CD4-positive, alpha-beta T cell treated with Interleukin-17A for 1 hour (primary cell): ENCODE measurements at regions not wholly inside any gene's neighbourhood (a gene's known extent, or its start where the extent isn't known, plus 50 kb on each side); places are given as distances from the start of the nearest gene placed in this dataset.
"Not testable (repeated sequence)": the region's sequence is repeated elsewhere in the genome, so short reads cannot be mapped to it uniquely, and the experiment has no call there.

Experiments
- DNase-seq: peaks from one replicate; pipeline ENCODE4 v3.0.0-alpha.2; 2020

DNA sequence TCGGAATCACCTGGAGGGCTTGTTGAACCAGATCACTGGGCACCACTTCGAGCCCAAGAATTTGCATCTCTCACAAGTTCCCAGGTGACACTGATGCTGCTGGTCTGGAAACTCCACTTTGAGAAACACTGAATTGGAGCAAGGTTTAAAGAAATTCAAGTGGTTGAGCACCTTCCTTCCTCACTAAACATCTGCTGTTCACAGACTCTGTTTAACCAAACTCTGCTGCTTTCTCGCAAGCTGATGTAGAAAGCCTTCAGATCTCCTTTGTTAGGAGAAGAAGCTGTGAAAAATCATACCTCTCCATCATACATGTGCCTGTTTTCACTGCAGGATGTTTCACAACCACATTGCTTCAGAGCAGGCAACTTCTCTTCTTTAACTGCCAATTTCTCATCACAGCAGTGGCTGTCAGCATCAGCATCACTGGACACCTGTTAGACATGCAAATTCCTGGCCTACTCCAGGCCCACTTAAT, 87.5 kb upstream of the TOP1 start:
- no peak for DNase-seq

DNA sequence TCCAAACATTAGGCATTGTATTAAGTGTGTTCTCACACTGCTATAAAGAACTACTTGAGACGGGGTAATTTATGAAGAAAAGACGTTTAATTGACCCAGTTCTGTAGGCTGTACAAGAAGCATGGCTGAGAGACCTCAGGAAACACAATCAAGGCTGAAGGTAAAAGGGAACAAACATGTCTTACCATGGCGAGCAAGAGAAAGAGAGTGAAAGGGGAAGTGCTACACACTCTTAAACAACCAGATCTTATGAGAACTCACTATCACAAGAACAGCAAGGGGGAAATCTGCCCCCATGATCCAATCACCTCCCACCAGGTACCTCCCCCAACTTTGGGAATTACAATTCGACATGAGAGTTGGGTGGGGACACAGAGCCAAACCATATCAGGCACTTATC, 86.6 kb upstream of the TOP1 start:
- no peak for DNase-seq

DNA sequence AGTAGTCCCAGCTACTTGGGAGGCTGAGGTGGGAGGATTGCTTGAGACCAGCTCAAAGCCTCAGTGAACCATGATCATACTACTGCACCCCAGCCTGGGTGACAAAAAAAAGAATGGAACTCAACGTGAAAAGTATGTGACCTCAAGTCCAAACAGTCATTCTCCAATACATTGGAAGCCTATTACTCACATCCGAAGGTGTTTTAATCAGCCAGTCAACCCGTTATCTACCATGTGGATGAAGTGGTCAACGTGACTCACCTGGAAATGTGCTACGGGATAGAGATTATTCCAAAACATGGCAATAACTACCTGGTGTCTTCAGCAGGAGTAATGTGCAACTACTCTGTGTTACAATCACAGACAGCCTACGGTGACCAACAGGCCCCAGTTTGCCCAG, 85.8 kb upstream of the TOP1 start:
- DNase-seq = no peak

DNA sequence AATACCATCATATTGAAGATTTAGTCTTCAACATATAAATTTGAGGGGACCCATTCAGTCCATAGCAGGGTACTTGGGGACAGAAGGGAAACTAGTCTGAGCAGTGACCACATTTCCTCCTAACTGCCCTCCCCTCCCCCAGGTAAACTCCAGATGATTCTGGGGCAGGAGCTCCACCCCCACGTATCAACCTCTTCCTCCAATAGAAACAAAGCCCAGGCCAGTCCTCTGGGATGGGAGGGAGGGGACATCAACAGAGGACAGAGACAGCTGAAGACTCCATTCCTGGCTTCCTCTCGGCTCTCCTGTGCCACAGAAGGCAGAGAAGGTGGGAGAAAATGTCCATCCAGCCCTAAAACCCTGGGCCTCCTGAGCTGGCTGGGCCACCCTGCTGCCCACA, 85.0 kb upstream of the TOP1 start:
- DNase-seq = no peak

DNA sequence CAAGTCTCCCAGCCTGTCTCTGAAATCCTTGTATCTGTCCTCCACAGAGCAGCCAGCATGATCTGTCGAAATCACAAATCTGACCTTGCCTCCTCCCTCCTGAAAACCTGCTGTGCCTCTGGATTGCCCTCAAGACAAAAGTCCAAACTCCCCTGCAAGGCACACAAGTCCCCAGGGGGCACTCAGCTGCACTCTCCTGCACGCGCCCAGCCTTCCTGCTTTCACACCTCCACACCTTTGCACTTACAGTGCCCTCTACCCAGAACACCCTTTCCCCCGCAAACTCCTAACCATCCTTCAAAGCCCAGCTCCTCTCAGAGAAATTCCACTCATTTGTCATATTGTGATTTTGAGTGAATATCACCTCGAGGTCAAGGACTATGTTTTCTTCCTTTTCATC, 83.4 kb upstream of the TOP1 start:
- no peak for DNase-seq

DNA sequence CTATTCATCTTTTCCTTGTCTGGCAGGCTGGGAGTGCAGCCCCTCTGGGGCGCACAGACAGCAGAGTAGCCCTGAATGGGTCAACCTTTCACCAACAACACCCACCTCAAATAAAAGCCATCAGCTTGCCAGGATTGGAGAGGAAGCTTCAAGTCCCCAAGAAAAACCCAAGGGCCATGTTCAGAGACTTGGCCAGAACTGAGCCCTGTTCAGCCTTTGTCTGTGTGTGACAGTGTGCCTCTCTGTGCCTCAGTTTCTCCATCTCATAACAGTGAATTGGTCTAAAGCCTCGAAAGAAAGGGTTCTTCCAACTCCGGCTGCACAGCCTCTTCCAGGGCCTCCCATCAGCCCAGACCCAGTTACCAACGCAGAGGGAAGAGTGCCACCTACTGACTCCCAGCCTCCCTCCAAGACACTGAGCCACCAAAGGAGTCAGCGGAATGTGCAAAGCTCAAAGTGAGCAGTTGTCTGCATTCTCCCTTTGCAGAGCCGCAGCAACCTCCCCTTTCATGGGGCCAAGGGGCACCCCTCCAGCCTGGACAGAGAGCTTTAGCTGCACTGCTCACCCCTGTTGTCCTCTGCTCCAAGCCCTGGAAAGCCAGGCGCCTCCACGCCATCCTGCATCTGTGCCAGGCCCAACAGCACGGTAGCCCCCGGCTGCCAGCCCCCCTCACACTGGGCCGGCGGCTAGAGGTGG, 82.7 kb upstream of the TOP1 start:
- DNase-seq = peak; percentile 16

DNA sequence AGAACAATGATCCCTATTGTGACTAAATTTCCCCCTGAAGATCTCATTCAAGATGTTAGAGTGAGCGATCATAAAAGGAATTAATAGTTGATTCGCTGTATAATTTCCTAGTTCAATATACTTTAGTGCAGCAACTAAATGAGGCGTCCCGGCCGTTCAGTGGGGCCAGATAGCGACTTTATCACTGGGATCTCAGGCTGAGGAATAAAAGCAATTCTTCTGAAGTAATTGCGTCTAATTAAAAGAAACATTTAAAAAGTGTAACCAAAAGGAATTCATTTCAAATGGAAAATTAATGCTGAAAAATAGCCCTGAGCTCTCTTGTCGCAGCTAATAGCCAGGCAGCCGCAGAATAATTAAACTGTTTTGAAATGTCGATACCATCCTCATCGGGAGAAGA, 82.2 kb upstream of the TOP1 start:
- no peak for DNase-seq

DNA sequence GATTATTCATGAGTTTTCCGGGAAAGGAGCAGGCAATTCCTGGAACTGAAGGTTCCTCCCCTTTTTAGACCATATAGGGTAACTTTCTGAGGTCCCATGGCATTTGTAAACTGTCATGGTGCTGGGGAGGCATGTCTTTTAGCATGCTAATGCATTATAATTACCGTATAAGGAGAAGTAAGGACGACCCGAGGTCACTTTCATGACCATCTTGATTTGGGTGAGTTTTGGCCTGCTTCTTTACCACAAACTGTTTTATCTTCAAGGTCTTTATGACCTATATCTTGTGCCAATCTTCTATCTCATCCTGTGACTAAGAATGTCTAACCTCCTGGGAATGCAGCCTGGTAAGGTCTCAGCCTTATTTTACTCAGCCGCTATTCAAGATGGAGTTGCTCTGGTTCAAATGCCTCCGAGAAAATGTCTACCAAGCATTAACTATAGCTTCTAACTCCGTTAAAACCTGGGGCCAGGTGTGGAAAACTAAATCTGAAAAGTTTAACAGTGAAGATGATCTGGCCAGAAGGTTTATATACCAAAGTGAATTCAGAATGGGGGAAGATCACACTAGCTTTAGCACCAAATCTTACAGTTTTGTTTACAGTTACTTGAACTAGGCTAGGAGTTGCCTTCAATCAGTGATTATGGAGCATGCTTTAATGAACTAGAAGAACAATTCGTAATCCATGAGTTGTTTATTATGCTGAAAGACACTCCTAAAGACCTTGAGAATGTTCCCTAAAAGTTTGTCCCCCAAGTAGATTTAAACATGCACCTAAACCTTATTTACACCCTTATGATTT, 80.0 kb upstream of the TOP1 start:
- no peak for DNase-seq

DNA sequence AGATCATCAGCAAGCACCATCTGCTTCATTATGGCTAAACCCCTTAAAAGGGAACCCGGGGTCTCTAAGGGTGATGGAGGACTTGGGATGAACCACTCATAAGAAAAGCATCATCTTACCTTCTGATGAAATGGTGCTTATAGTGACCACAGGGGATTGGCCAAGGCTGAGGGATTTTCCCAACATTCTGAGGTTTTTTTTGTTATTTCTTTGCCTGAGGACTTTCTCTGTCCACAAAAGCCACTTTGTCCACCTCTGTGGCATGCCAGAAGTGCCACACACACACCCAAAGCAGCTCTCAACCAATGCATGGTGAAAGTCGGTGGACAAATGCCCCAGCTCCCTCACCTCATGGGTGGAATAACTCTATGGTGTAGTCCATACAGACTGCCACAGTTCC, 79.3 kb upstream of the TOP1 start:
- DNase-seq = no peak

DNA sequence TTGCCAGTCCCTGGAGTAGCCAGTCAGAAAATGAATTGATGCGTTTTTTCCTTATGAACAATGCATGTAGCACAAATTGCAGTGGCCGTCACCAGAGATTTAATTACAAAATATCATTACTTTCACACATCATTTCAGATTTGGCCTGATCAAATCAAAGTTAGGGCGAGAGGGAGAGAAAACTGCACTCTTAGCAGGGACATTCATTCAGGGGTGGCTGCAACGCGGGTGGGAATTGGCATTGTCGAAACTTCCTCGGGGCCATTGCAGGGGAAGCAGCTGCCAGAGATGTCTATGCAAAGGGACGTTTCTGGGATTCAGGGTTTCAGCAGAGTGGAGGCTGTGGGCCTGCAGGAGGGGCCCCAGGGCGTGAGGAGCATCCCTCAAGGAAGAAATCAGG, 76.5 kb upstream of the TOP1 start:
- DNase-seq = no peak

DNA sequence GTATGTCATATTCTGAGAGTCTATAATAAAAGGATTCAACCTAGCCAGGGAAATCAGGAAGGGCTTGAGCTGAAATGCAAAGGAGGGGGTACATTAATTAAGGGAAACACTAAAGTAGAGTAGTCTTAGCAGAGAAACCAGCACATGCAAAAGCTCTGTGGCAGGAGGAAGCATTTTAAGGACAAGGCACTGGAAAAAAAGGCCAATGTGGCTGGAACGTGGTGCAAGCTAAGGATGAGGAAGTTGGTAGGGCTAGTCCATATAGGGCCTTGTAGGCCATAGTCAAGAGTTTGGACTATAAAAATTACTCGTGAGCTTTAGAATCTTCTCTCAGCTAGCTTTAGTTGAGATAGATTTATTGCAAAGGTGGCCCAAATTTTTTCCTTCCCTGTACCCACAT, 75.2 kb upstream of the TOP1 start:
- no peak for DNase-seq

DNA sequence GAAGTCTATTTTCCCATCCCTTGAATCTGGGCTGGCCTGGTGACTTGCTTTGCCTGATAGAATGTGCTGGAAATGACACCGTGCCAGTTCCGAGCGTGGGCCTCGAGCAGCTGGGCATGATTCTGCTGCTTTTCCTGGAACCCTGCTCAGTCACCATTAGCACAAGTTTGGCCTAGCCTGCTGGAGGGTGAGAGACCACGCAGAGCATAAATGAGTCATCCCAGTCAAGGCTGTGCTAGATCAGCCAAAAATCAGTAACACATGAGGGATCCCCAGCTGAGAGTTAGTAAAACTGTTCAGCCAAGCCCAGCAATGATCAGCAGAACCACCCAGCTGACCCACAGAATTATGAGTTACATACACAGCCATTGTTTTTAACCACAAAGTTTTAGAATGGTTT, 74.8 kb upstream of the TOP1 start:
- no peak for DNase-seq

DNA sequence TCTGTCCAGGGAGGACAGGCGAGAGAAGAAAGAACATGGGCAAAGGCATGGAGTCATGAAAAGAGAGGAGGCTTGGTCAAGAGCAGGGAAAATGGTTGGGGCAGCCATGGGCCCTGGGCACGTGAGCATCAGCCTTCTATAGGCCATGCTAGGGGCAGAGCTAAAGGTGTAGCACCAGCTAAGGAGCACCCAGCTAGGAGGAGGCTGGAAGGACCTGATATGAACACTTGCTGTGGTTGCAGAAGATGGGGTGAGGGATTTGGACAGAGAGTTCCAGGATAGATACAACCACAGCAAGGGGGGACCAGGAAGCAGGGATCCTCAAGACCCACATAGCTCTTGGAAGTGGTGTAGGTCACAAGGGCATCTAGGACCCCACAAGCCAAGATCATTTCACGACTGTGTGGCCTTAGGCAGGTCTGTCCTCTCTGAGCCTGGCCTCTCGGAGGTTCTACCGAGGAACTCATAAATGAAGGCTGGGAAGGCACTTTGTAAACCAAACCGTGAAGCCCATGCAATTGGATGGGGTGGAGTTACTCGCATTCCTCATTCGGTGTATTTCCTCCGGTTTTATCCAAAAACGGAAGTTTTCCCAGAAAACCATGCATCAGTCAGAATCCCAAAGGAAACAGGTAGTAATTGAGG, 74.0 kb upstream of the TOP1 start:
- no peak for DNase-seq

DNA sequence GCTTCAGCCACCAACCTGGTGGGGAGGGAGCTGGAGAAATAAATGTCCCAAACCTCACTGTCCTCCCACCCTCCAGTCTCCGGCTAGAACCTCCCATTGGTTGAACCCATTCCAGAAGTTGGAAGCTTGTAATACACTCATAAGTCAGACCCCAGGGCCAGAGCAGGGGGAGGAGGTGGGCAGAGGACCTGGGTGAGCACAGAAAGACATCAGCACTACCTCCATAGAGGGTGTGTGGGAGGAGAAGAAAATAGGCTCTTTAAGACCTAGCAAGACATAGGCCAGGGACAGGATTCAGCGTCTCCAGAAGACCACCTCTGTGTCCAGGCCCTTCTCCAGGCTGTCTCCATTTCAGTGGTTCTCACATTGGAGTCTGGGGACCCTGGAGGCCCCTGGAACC, 73.3 kb upstream of the TOP1 start:
- no peak for DNase-seq

DNA sequence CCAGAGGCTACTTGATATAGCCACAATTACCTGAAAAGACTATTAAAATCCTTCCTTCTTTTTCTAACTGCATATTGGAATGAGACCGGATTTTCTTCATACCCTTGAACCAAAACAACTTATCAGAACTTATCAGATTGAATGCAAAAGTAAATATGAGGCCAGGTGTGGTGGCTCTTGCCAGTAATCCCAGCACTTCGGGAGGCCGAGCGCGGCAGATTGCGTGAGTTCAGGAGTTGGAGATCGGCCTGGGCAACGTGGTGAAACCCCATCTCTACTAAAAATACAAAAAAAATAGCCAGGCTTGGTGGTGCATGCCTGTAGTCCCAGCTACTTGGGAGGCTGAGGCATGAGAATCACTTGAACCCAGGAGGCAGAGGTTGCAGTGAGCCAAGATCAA, 72.8 kb upstream of the TOP1 start:
- not testable (repeated sequence) for DNase-seq

DNA sequence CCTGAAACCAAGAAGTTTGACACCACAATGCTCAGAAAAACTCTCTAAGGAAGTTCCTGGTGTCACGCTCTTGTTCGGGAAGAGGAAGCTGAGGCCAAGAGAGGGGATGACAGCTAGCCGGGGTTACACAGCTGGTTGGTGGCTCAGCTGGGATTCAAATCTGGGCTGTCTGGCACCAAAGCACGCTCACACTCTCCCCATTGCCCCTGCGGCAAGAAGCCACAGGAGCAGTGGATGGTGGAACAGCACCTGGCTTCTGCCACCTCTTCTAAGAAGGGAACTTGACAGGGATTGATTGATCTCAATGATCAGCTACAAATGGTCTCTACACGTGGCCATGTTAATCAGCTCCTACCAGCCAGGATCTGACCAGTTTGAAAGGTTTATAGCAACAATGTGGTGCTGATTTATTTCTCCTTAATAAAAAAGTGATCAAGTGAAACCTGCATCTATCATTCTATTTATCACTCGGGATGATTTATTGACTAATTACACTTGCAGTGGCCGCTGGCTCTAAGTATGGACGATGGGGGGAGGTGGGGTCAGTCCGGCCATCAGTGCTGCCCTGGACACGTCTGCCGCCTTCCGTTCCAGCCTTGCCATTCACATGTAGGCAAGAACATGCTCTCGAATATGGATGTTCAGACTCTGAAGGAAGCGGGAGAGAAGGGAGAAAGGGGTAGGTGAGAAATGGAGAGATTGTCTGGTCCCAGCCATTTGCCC, 71.9 kb upstream of the TOP1 start:
- peak; percentile 3 for DNase-seq

DNA sequence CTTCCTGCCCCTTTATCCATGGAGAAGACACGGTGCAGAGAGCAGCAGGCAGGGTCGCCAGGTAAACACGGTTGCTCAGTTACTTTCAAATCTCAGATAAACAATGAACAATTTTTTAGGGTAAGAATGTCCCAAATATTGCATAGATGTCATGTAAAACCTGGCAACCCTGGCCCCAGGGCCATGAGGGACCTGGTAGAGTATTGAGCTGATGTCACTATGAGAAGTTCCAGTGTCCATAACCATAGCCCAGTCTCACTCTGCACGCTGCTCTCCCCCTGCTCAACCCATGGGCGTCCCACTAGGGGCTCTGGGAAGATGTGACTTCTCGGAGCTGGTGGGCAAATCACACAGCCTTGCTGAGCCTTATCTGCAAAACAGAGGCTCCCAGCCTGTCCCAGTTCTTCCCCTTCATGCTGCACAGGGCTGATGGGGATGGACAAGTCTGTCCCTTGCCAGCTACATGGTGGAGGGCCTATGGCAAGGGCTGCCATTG, 71.3 kb upstream of the TOP1 start:
- DNase-seq = no peak

DNA sequence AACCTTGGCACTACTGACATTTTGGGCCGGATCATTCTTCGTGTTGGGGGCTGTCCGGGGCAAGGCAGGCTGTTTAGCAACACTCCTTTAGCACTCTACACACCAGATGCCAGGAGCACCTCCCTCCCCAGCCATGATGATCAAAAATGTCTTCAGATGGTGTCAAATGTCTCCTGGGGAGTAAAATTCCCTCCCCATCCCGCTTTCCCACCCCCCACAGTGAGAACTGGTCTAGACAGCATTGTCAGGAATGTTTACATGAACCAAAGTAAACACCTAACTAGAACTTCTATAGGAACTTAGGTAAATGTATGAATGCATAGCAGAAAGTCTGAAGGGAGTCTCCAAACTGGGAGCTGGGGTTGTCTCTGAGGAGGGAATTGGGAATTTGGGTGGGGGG, 70.0 kb upstream of the TOP1 start:
- no peak for DNase-seq

DNA sequence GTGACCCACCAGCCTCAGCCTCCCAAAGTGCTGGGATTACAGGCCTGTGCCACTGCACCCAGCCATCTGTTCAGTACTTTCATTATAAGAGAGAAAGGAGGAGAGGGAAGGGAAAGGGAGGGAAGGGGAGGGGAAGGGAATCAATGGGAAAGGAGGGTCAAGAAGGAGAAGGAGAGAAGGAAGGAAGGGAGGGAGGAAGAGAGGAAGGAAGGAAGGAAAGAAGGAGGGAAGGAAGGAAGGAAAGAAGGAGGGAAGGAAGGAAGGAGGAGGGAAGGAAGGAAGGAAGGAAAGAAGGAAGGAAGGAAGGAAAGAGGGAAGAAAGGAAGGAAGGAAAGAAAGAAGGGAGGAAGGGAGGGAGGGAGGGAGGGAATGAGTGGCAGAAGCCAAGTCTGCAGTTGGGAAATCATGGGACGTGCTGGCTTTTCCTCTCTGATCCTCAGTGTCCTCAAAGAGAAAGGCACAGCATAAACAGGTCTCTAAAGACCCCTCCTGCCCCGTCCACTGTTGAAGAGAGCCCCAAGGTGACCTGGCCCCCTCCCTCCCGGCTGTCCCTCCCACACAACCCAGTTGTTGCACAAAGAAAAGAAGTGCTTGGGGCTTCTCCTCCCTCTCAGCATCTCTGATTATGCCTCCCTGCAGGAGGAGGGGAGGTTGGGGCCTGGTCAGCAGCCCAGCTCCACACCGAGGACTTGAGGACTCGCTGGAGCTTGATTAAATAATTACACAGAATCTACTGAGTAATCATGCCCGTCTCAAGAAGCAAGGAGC, 69.1 kb upstream of the TOP1 start:
- DNase-seq = no peak

DNA sequence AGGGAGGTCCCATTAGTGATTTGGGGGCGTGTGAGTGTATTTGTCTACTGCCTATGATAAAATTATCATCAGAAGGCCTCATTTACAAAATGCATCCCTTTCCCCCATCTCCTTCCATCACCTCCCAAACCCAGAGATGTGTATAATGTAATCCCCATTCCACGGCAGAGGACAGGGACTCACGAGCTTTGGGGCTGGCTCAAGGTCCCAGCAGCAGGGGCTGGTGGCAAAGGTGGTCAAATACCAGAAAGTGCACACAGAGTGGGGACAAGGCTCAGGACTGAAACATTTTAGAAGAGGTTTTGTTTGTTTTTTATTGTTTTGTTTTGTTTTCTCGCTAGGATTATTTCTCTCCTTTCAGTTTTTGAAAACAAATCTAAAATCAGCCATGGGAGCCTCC, 68.5 kb upstream of the TOP1 start:
- no peak for DNase-seq

DNA sequence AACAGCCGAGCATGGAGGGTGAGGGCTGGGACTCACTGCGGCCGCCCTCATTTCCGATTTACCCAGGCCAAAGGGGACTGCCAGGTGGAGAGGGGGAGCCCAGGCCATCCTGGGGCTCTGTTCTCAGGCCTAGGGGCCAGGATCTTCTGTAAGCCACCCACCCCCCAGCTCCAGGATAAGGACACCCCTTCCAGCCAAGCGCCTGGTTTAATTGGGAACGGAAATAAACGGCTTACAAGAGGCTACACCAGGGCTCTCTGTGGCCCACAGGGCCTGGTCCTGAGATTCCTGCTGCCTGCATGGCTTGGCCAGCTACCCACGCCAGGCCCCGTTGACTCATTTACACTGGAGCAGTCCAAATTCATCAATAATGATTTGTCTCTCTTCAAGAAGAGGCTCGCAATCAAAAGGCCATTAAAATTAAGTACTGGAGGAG, 68.1 kb upstream of the TOP1 start:
- DNase-seq = no peak

DNA sequence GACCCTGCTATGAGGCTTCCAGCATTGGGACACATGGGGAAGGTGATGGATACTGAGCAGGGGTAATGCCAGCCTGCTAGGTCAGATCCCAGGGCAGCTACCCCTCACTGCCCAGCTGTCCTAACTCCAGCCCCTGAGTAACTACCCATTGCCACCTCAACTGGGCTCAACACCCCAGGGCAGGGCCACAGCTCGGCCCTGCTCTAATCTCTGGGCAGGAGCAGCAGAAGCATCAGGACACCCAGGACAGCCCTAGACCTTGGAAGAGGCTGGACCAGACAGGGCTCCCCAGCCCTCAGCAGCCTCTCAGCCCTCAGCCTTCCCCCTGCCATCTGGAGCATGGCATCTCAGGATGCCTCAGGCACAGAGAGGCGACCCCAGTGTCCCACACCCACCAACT, 67.4 kb upstream of the TOP1 start:
- no peak for DNase-seq
